SK-N-SH (cell line): ENCODE measurements at regions not wholly inside any gene's neighbourhood (a gene's known extent, or its start where the extent isn't known, plus 50 kb on each side); places are given as distances from the start of the nearest gene placed in this dataset.

Source experiments
- EP300 ChIP-seq, 2 experiments: IDR thresholded peaks; 2 replicates each; pipeline versions ENCODE4 v1.4.0 to v1.6.1; 2012; ENCODE audit warnings: borderline replicate concordance in 1 of 2, low read depth in 1 of 2, low read length in 1 of 2
- EZH2phosphoT487 ChIP-seq: fragments of 200-600 bp; sonication (generic); IDR thresholded peaks from 2 replicates; pipeline ENCODE4 v1.6.1; 2017; ENCODE audit warnings: low read depth, mixed run types, mild to moderate bottlenecking, antibody characterized with exemption, moderate library complexity, borderline replicate concordance
- GATA2 ChIP-seq: sonication (generic); formaldehyde crosslinking; IDR thresholded peaks from 2 replicates; pipeline ENCODE4 v1.5.0; 2020; ENCODE audit warnings: mild to moderate bottlenecking, missing genetic modification reagents
- MEF2A ChIP-seq: IDR thresholded peaks from 2 replicates; pipeline ENCODE4 v1.4.0; 2012; ENCODE audit warnings: low read depth, borderline replicate concordance
- NRF1 ChIP-seq: IDR thresholded peaks from 2 replicates; pipeline ENCODE4 v1.6.1; 2012; ENCODE audit warnings: low read depth, mild to moderate bottlenecking, low read length
- RAD21 ChIP-seq: IDR thresholded peaks from 2 replicates; pipeline ENCODE4 v1.6.1; 2012; ENCODE audit warnings: mild to moderate bottlenecking, low read length
- RCOR1 ChIP-seq: fragments of 150-350 bp; IDR thresholded peaks from 2 replicates; pipeline ENCODE4 v1.6.1; 2017; ENCODE audit warnings: antibody characterized with exemption, low read length
- SMC3 ChIP-seq: IDR thresholded peaks from 2 replicates; pipeline ENCODE4 v1.6.1; 2012; ENCODE audit warnings: low read depth, low read length, improper control_type of control experiment
- TAF1 ChIP-seq: IDR thresholded peaks from 2 replicates; pipeline ENCODE4 v1.6.1; 2012; ENCODE audit warnings: low read depth, mild to moderate bottlenecking, low read length, moderate library complexity, borderline replicate concordance
- TF ChIP-seq, protein P1 (sequence below): fragments of 200-600 bp; sonication (generic); IDR thresholded peaks from 2 replicates; pipeline ENCODE4 v1.6.1; 2017; ENCODE audit warnings: antibody characterized with exemption, mild to moderate bottlenecking, moderate library complexity

DNA sequence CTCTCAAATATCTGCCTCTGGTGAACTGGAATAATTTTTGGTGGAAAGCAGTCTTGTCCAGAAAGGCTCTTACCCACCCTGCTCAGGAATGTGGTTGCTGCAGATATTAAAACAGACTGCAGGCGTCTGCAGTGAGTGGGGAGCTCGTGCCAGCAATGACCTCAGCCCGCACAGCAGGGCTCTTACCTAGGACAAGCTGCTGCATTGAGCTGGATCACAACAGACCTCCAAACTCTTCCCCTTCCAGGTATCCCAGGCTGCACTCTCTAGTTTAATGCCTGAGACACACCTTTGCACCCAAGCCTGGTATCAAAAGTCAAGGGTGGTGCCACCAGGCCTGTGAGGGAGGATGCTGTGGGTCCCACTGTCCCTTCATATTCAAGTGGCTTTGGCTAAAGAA is 69.7 kb upstream of the CDON start:
- TF ChIP-seq, protein P1, sequence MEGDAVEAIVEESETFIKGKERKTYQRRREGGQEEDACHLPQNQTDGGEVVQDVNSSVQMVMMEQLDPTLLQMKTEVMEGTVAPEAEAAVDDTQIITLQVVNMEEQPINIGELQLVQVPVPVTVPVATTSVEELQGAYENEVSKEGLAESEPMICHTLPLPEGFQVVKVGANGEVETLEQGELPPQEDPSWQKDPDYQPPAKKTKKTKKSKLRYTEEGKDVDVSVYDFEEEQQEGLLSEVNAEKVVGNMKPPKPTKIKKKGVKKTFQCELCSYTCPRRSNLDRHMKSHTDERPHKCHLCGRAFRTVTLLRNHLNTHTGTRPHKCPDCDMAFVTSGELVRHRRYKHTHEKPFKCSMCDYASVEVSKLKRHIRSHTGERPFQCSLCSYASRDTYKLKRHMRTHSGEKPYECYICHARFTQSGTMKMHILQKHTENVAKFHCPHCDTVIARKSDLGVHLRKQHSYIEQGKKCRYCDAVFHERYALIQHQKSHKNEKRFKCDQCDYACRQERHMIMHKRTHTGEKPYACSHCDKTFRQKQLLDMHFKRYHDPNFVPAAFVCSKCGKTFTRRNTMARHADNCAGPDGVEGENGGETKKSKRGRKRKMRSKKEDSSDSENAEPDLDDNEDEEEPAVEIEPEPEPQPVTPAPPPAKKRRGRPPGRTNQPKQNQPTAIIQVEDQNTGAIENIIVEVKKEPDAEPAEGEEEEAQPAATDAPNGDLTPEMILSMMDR = no peak
- TF ChIP-seq EP300 (IDR thresholded peaks at IDR 0.05; ENCODE audit: borderline replicate concordance in 1 of 2, low read depth in 1 of 2, low read length in 1 of 2) (no peak), MEF2A (no peak), RAD21 (no peak), NRF1 (no peak), GATA2 (CRISPR knock-in tag) (no peak), SMC3 (no peak), EZH2phosphoT487 (no peak), TAF1 (no peak), RCOR1 (no peak)
